ENCODE measurements at regions not wholly inside any gene's neighbourhood (a gene's known extent, or its start where the extent isn't known, plus 50 kb on each side); places are given as distances from the start of the nearest gene placed in this dataset.

DNA sequence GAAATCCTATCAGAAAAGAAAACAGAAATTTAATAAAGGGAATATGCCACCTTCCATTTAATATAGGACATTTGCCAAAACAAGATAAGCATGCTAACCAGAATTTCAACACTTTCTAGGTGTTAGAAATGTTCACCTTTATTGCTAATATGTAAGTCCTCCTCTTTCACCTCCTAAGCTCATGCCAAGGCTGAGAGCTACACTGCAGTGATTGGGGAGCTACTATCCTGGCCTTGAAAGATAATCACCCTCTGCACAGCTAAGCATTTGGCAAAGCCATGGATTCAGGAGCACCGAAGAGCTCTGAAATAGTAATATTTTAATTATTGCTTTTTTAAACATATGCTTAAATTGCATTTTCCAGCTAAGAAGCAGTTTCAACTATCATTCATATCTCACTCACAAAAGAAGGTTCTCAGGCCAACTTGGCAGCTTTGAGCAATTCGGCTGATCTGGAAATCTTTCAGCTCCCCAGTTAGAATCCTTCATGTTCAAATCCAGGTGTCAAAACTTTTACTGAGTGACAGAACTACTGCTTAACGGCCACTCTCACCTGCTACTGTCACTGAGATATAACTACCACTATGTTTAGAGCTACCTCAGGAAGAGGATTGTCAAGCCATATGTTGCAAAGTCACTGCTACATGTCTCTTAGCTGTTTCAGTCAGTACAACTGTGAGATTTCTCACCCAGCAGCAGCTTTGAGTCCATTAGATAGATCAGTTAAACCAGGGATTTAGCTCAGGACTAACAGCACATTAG, 302.0 kb downstream of the NFIB start (continued):
- no peak for TF ChIP-seq TAF15 (IDR thresholded peaks at IDR 0.05; ENCODE audit: low read depth, low read length)
- TF ChIP-seq EZH2 (IDR thresholded peaks at IDR 0.05; ENCODE audit: borderline replicate concordance, low read depth, low read length): no peak
- no peak for TF ChIP-seq HSF4 (CRISPR knock-in tag; IDR thresholded peaks at IDR 0.05; ENCODE audit: borderline replicate concordance)
- TF ChIP-seq ZNF584 (CRISPR knock-in tag; IDR thresholded peaks at IDR 0.05; ENCODE audit: low read depth): no peak
- TF ChIP-seq CHD1 (IDR thresholded peaks at IDR 0.05; ENCODE audit: low read length): no peak
- TF ChIP-seq, protein P1, sequence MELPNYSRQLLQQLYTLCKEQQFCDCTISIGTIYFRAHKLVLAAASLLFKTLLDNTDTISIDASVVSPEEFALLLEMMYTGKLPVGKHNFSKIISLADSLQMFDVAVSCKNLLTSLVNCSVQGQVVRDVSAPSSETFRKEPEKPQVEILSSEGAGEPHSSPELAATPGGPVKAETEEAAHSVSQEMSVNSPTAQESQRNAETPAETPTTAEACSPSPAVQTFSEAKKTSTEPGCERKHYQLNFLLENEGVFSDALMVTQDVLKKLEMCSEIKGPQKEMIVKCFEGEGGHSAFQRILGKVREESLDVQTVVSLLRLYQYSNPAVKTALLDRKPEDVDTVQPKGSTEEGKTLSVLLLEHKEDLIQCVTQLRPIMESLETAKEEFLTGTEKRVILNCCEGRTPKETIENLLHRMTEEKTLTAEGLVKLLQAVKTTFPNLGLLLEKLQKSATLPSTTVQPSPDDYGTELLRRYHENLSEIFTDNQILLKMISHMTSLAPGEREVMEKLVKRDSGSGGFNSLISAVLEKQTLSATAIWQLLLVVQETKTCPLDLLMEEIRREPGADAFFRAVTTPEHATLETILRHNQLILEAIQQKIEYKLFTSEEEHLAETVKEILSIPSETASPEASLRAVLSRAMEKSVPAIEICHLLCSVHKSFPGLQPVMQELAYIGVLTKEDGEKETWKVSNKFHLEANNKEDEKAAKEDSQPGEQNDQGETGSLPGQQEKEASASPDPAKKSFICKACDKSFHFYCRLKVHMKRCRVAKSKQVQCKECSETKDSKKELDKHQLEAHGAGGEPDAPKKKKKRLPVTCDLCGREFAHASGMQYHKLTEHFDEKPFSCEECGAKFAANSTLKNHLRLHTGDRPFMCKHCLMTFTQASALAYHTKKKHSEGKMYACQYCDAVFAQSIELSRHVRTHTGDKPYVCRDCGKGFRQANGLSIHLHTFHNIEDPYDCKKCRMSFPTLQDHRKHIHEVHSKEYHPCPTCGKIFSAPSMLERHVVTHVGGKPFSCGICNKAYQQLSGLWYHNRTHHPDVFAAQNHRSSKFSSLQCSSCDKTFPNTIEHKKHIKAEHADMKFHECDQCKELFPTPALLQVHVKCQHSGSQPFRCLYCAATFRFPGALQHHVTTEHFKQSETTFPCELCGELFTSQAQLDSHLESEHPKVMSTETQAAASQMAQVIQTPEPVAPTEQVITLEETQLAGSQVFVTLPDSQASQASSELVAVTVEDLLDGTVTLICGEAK (IDR thresholded peaks at IDR 0.05): no peak
- TF ChIP-seq, protein P1 (CRISPR knock-in tag; IDR thresholded peaks at IDR 0.05): no peak

All from K562 (cell line).